ENCODE measurements at regions not wholly inside any gene's neighbourhood (a gene's known extent, or its start where the extent isn't known, plus 50 kb on each side); places are given as distances from the start of the nearest gene placed in this dataset.

DNA sequence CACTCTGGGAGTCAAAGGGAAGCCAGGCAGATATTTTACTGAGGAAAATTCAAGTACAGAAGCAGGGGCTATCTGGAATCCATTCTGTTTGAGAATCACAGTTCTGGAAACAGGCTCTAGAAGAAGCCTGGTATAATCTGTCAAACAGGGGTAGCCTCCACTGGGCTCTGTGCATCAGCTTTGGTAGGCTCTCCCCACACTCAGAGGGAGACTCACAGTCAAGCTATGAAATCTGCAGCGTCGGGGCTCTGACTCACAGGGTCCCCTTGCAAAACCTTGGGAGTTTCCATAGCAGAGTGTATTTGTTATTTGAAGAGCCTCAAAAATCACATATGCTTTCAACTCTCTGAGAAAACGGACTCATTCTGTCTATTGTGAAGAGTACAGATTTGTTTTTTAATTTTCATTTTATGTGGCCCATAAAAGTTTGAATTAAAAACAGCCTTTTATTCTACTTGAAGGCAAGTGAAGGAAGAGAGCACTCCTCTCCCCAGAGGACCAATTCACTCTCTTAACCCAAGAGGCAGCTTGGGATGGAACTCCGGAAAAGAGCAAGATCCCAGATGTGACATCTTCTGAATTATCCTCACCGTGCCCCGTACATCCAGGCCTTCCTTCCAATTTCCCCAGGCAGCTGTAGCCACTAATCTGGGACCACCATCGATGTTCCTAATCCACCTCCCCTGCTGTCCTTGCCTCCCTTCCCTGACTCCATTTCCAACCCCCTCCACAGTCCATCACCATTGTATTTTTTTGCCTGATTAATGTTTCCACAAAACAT lies 590.9 kb upstream of the MGMT start:
- in situ Hi-C loops (cut with MboI; ENCODE audit: low sequenced_read_pairs) = no loop called here

DNA sequence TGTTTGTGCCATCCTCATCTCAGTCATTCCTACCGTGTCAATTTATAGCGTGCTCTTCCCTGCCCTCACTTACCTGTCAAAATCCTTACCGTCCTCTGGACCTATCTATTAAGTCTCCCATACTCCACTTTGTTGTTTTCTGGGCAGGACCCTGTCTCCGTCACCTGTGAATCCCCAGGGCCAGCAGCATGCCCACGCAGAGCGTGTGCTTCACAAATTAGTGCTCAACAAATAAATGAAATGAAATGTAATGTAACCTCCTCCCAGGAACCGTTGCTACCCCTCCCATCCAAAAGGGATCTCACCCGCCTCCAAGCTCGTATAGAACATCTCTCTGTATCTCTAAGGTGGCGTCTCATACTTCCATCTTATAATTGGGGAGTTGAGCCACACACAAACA lies 589.9 kb upstream of the MGMT start:
- in situ Hi-C loops (cut with MboI; ENCODE audit: low sequenced_read_pairs) = no loop called here

DNA sequence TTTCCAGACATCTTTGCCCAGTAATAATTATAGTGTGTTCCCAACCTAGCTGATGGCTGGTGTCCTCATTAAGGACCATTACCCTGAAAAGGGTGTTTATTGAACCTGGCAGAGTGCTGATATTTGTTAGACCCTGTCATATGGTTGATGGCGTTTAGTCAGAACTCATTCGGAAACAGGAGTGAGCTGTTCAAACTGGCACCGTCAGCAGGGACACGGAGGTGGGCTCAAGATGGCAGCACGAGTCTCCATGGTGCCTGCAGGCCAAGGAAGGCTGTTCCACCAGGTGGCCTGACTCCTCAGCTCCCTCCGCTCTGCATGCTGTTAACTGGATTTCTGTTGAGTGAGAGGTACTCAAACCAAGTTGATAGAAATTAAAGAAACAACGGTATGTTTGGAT lies 589.1 kb upstream of the MGMT start:
- in situ Hi-C loops (cut with MboI; ENCODE audit: low sequenced_read_pairs) = no loop called here

DNA sequence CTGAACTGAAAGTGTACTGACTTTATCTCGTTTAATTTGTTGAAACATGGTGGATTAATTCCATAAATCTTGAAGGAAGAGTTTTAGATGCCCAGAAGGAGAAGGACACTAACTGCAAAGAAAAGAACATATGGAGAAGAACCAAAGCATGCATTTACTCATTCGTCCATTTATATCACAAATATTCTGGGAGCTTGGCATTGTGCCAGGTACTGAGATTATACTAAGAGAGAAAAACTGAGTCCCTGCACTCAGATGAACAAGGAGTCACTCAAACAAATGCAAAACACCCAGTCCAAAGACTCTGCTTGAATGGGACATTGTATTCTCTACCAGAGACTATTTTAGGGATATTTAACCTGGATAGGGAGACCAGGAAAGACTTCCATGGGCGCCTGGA lies 588.0 kb upstream of the MGMT start:
- in situ Hi-C loops (cut with MboI; ENCODE audit: low sequenced_read_pairs) = no loop called here

DNA sequence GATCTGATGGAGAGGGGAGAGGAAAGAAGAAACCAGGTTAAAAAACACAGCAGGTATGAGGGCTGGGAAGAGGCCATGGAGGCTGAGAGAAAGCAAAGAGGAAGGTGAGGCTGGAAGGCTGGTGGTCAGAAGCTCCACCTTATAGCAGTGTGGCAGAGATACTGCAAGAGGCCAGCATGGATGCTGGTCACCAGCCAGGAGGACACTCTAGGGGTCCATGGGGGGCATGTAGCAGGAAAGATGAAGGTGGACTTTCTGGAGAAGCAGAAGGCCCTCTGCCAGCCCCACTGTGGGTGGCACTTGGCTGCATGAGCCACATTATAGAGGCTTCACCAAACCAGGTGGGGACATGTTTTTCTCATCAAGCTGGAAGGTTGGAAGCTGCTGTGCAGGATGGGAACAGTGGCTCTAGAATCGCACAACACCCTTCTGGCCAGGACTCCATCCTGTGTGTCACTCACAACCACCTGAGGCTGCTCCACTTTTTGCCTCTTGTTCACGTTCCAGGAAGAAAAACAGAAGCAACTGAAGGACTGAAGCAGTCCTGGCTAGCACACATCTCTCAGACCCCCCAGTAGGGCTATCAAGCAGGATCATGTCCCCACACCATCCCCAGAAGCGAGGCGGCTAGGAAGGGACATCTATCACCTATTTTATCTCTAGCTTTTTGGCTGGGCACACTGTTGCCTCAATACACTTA lies 587.5 kb upstream of the MGMT start:
- in situ Hi-C loops (cut with MboI; ENCODE audit: low sequenced_read_pairs) = no loop called here

DNA sequence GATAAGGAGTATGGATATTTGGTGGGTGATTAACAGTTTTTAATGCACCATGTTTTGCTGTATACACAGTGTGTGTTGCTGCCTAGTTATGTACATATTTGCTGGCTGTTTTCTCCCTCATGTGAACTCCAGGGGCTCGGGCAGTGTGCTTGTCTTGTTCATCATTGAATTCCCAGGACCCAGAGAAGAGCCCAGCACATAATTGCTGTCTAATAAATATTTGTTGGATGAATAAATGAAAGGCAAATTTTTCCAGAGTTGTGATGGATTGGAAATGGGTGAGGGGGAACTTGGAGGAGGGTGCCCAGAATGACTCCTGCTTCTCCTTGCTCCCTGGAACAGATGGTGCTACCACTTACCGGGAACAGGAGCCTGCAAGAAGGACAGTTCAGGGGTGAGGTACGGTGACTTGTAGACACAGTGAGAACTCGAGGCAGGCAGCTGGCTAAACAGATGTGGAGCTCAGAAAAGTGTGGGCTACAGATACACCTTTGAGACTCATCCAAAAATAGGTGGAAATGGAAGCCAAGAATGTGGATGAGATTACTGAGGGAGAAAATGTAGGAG lies 586.8 kb upstream of the MGMT start:
- in situ Hi-C loops (cut with MboI; ENCODE audit: low sequenced_read_pairs) = no loop called here

DNA sequence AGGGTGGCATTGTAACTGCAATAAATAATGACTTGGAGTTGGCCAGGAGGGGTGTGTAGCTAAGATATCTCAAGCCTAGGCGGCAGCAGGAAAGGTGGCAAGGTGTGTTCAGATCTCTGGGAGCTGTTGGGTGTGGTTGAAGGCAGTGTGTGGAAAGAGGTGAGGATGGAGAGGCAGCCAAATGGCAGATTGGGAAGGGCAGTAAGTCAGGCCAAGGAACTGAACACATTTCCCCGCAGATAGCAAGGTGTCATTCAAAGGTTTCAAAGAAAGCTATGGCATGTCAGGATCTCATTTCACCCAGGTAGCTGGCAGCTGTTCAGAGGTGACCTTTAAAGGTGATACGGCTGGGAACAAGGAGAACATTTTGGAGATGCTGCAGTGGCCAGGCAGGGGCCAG lies 586.0 kb upstream of the MGMT start:
- in situ Hi-C loops (cut with MboI; ENCODE audit: low sequenced_read_pairs) = no loop called here

DNA sequence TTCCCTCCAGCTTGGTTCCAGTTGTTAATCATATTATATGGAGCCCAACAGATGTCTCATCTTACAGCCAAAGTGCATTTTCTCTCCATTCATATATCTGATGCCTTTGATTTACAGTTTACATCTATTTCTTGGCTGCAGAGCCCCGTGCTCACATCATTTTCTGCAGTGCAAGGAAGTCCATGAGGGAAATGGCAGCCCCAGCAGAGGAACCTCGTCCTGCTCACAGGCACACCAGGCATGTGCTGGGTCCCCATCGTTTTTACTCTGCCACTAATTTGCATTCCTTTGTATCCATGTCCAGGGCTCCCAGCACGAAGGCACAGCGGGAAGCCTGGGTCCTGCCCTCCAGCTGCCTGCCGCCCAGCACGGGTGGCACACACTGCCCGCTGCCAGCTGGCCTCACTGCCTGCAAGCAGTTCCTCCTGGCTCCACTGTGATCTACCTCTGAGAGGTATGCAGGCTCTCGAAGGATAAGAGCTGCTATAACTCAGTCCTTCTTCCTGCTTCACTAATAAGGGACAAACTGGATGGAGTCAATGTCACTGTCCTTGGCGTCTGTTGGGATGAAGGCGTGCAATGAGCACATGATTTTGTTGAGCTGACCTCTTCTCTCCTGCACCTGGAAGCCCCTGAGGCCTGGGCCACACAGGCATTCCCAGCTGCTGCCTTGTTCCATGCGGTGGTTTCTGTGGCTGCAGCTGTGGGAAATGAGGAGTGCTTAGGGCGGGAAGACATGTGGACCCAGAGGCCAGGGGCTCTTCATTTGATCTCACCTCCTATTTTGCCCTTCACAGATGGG lies 583.6 kb upstream of the MGMT start:
- in situ Hi-C loops (cut with MboI; ENCODE audit: low sequenced_read_pairs) = no loop called here

DNA sequence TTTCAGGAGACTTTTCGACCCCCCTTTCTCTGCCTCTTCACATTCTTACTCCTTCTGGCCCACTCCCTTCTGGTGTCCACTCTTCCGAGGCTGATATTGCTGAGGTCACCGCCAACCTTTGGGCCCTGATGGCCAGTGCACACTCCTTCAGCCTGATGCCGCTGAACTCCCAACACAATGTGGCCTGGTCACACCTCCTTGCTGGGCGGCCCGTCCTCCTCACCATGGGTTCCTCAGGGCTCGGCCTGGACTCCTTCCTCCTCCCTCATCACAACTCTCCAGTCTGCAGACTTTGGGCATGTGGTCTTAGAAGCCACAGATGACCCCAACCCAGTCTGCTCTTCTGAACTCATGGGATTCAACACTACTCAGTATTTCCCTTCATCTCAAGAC lies 583.0 kb upstream of the MGMT start:
- in situ Hi-C loops (cut with MboI; ENCODE audit: low sequenced_read_pairs) = no loop called here

DNA sequence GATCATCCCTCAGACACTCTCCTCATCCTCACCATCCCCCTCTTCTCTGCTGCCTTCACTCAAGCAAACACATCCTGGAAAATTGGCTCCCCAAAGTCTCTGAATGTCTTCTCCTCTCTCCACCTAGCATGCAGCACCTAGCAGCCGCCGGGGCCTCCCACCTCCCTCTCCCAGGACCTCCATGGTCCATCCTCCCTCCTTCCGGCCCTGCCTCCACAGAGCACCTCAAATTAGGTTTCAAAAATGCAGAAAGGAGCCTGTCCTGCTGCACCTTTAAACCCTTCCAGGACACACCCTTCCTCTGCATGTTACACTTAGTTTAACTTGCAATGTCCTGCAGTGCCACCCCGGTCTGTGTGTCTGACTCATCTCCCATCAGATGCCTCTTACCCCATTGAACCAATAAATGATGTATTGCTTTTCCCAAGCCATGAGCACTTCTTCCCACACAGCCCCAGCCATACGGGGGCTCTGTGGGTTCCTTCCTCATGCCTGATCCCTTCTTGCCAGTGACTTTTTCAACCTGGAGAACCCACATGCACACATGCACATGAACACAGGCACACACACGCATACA lies 582.5 kb upstream of the MGMT start:
- in situ Hi-C loops (cut with MboI; ENCODE audit: low sequenced_read_pairs) = no loop called here

DNA sequence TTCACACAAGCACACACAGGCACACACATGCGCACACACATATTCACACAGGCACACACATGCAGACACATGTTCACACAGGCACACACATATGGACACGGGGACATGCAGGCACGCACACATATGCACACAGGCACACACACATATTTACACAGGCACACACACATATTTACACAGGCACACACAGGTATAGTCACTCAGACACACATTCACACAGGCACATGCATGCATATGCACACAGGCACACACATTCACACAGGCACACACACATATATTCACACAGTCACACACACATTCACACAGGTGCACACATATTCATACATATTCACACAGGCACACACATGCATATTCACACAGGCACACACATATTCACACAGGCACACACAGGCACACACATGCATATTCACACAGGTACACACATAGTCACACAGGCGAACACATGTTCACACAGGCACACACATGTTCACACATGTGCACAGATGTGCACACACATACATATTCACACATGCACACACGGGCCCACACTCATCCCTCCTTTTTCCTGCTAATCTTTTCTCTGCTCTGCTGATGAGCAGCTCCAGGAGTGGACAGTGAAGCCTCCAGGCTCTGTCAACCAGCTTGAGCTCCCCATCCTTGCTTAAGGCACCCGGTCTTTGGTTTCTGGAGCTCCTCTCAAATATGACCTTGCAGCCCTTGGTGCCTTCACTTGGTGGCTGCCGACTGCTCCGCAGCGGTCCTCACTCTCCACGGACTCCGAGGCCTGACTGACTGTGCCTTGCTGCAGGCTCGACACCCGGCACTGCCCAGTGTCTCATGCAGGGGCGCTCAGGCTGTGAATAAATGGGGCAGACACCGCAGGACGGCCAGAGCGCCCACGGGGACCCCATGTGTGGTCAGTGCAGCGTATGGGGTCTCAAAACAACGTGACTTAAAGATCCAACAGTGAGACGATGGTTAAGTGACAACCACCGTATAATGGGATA lies 581.2 kb upstream of the MGMT start:
- in situ Hi-C loops (cut with MboI; ENCODE audit: low sequenced_read_pairs) = no loop called here

DNA sequence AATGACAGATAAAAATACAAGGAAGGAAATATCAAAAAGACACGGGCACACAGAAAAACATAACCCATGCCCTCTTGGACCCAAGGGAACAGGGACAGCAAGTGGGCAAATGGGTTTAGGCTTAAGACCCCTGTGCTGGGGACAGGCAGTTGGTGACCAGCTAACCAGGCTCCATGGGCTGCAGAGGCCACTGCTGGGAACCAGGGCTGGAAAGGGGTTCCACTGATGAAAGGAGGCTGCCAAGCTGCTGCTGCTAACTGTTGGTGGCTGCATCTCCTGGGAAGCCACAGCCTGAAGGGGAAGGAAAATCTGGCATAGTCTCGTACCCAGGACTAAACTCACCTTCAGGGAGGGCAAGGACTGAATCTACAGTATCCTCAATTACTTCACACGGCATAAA lies 579.2 kb upstream of the MGMT start:
- in situ Hi-C loops (cut with MboI; ENCODE audit: low sequenced_read_pairs) = no loop called here

DNA sequence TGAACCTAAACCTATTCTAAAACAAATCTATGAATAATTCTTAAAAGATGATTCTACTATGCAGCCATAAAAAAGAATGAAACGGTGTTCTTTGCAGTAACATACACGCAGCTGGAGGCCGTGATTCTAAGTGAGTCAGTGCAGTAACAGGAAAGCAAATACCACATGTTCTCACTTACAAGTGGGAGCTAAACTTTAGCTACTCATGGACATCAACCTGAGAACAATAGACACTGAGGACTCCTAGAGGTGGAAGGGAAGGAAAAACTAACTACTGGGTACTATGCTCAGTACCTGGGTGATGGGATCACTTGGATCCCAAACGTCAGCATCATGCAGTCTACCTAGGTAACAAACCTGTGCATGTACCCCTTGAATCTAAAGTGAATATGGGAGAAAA lies 575.0 kb upstream of the MGMT start:
- in situ Hi-C loops (cut with MboI; ENCODE audit: low sequenced_read_pairs) = no loop called here

DNA sequence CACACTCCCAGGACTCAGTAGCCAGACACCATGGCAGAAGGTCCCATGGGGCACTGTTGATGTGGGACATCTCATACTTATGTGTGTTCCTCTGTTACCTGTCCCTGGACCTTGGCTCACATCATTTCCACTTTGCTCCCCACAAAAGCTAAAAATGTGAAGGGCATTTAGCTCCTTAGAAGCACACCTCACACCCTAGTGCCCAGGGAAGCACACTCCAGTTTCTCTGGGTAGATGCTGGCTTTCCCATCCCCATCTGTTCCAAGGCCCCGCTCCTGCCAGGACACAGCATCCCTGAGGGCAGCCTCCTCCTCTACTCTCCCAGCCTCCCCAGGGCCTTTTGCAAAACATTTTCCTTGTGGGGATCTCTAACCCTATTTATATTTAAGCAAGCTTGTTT lies 572.4 kb upstream of the MGMT start:
- in situ Hi-C loops (cut with MboI; ENCODE audit: low sequenced_read_pairs) = no loop called here

DNA sequence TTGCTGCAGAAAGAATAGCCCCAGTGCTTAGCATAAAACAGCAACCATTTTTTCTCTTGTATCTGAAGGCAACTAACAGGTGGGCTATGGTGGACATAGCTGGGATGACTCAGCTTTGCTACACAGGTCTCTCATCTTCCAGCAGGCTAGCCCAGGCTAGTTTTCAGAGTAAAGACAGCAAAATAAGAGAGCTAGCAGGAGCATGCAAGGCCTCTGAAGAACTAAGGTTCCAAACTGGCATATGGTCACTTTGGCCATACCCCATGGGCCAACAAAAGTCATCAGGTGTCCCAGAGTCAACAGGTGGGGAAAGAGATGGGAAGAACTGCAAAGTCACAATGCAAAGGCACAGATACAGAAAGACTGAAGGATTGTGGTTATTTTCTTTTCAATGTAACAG lies 571.6 kb upstream of the MGMT start:
- in situ Hi-C loops (cut with MboI; ENCODE audit: low sequenced_read_pairs) = no loop called here

DNA sequence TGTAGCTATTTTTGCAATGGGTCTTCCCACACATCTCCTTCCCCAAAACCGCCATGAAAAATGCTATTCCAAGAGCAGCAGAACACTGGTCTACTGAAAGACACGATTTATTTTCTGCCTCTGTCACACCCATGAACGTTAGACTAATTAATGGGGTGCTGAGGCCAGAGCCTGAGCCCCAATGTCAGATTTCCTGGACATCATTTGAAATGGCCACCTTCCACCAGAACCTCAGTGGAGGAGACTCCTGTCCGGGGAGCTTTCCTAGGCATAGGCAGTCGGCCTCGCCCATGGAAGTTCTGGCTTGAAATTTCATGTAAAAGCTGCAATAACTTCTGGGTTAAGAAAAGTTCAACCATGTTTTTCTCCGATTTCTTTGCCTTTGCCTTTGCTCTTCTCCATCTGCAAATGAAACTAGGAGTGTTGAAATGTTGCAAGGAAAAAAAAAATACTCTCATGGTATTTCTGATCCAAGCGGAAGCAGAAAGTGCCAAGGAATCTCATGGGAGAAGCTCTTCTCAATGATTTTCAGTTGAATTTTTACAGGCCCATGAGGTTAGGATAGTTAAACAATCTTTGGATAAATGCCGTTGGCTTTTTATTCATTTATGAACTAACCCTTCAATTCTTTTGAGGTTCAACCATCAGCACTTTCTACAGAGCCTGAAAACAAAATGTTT lies 570.8 kb upstream of the MGMT start:
- in situ Hi-C loops (cut with MboI; ENCODE audit: low sequenced_read_pairs) = no loop called here

DNA sequence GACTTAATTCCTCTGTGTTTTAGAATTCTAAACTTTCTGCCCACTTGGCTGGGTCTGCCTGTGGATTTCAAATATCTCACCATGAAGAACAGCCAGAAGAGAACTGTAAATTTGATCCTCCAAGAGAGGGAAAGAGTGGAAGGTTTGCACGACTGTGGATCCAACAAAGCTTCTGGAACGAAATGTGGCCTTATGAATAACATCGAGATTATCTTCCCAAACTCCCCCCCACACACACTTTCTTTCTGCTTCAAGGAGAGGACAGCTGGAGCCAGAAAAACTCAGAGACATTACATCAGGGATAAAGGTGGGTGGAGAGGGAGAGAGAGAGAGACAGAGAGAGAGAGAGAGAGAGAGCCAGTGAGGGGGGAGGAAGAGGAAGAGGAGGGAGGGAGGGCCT lies 570.1 kb upstream of the MGMT start:
- in situ Hi-C loops (cut with MboI; ENCODE audit: low sequenced_read_pairs) = no loop called here

DNA sequence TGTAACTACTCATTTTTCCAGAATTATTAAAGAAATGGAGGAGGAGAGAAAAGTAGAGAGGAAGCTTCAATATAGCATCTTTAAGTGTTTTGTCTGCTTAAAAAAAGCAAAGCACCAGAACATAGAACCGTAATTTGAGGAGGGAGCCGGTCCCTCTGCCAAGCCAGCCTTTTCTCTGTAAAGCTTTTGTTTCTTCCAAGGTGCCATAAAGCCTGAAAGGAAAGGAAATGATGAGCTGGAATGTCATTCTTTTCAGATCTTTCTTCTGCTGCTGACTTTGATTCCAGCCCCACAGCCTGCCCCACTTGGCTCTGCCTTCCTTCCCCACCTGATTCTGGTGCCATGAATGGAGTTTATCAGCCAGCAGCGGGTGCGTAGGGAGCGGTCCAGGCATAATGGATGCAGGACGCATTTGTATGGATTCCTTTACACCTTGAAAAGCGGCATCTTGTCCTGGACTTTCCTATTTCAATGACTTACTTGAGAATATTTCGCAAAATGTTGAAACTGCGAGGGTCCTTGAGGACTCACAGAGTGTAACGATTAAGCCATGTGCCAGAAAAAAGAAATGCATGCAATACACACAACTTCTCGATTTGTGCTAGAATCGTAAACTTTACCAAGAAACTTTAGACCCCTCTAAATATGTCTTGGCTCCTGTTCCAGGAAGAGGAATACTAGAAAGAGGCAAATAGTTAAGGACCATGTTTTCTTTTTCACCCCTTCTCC lies 569.5 kb upstream of the MGMT start:
- in situ Hi-C loops (cut with MboI; ENCODE audit: low sequenced_read_pairs) = no loop called here
